B cell (primary cell): ENCODE measurements at regions not wholly inside any gene's neighbourhood (a gene's known extent, or its start where the extent isn't known, plus 50 kb on each side); places are given as distances from the start of the nearest gene placed in this dataset.

Experiments
- ATAC-seq: fragments of 200-7000 bp; cut with Tn5 transposase; one replicate; pipeline ENCODE4 v1.10.0; 2021; ENCODE audit warnings: low read depth, mild to moderate bottlenecking, moderate number of reproducible peaks, moderate library complexity
- CTCF ChIA-PET: fragments of 350-600 bp; sonication (Branson Sonifier 250); formaldehyde crosslinking; loops from one replicate; lab custom pipeline; 2021; ENCODE audit warnings: antibody characterized with exemption, inconsistent platforms; lab: Charles Lee
- POLR2A ChIA-PET: fragments of 350-600 bp; sonication (Branson Sonifier 250); formaldehyde crosslinking; loops from one replicate; lab custom pipeline; 2021; ENCODE audit warnings: antibody characterized with exemption; lab: Charles Lee
- DNase-seq: peaks from one replicate; pipeline ENCODE4 v3.0.0; 2013
- H2AFZ ChIP-seq: 2 replicates; pipeline ENCODE4 v1.6.1; 2012; ENCODE audit warnings: mild to moderate bottlenecking, low read depth, low read length; ENCODE audit not compliant: insufficient read depth, poor library complexity, severe bottlenecking
- H3K27ac ChIP-seq, 2 donors: 1 replicate in 1 of 2; 2 replicates in 1 of 2; pipeline ENCODE4 v1.5.1; 2012 to 2013; ENCODE audit warnings: low read length in 2 of 2, mild to moderate bottlenecking in 2 of 2, moderate library complexity in 1 of 2
- H3K27me3 ChIP-seq, 4 experiments: fragments of 200-600 bp in 1 of 4; sonication (generic) in 1 of 4; replicated peaks in 1 of 4; 1 replicate in 2 of 4; 2 replicates in 2 of 4; pipeline versions ENCODE4 v1.6.1 to v1.7.0; 2013 to 2016; ENCODE audit warnings: low read length in 3 of 4, mild to moderate bottlenecking in 2 of 4, mixed read lengths in 1 of 4, moderate library complexity in 1 of 4; ENCODE audit not compliant: insufficient read depth in 4 of 4, control insufficient read depth in 3 of 4; ENCODE audit errors: control extremely low read depth in 1 of 4
- H3K36me3 ChIP-seq, 2 experiments: replicated peaks in 1 of 2; 1 replicate in 1 of 2; 2 replicates in 1 of 2; pipeline versions ENCODE4 v1.6.1 to v1.7.1; 2013; ENCODE audit warnings: low read length in 1 of 2; ENCODE audit not compliant: insufficient read depth in 2 of 2, control insufficient read depth in 1 of 2; ENCODE audit errors: control extremely low read depth in 1 of 2, extremely low read depth in 1 of 2
- H3K4me1 ChIP-seq, 2 donors: fragments of 200-600 bp in 1 of 2; sonication (generic) in 1 of 2; 1 replicate in 1 of 2; 2 replicates in 1 of 2; pipeline versions ENCODE4 v1.5.1 to v1.6.1; 2013 to 2017; ENCODE audit warnings: low read length in 2 of 2; ENCODE audit not compliant: control insufficient read depth in 2 of 2, insufficient read depth in 2 of 2
- H3K4me2 ChIP-seq: replicated peaks from 2 replicates; pipeline ENCODE3; 2012; ENCODE audit warnings: mild to moderate bottlenecking, low read depth, low read length; ENCODE audit not compliant: poor library complexity, severe bottlenecking
- H3K4me3 ChIP-seq, 5 experiments: fragments of 200-600 bp in 1 of 5; sonication (generic) in 1 of 5; 1 replicate in 3 of 5; 2 replicates in 2 of 5; pipeline versions ENCODE4 v1.5.1 to v1.7.0; 2011 to 2016; ENCODE audit warnings: low read length in 4 of 5, mild to moderate bottlenecking in 4 of 5, low read depth in 2 of 5, control low read depth in 1 of 5, moderate library complexity in 1 of 5; ENCODE audit not compliant: insufficient read depth in 1 of 5; ENCODE audit errors: control extremely low read depth in 1 of 5, extremely low read depth in 1 of 5
- H3K79me2 ChIP-seq: fragments of 200-600 bp; sonication (generic); one replicate; pipeline ENCODE4 v1.6.0; 2016; ENCODE audit warnings: low read length; ENCODE audit not compliant: control insufficient read depth, insufficient read depth
- H3K9ac ChIP-seq: fragments of 200-600 bp; sonication (generic); 2 replicates; pipeline ENCODE4 v1.6.1; 2017; ENCODE audit warnings: mild to moderate bottlenecking, low read length, moderate library complexity
- H3K9me3 ChIP-seq, 3 donors: one replicate each; pipeline versions ENCODE4 v1.6.1 to v1.7.1; 2013; ENCODE audit warnings: low read length in 2 of 3; ENCODE audit not compliant: control insufficient read depth in 2 of 3, insufficient read depth in 1 of 3; ENCODE audit errors: control extremely low read depth in 1 of 3
- H4K20me1 ChIP-seq: 2 replicates; pipeline ENCODE4 v1.6.0; 2012; ENCODE audit warnings: mild to moderate bottlenecking, low read length; ENCODE audit not compliant: insufficient read depth, control insufficient read depth, poor library complexity, severe bottlenecking
- H3K27ac Mint-ChIP-seq: one replicate; pipeline ENCODE4 v1.8.0; 2021; ENCODE audit warnings: mixed read lengths
- H3K27me3 Mint-ChIP-seq: one replicate; pipeline ENCODE4 v1.8.0; 2021; ENCODE audit warnings: mixed read lengths
- H3K4me1 Mint-ChIP-seq: one replicate; pipeline ENCODE4 v1.8.0; 2021; ENCODE audit warnings: mixed read lengths
- H3K4me3 Mint-ChIP-seq: one replicate; pipeline ENCODE4 v1.8.0; 2021; ENCODE audit warnings: mixed read lengths
- H3K9me3 Mint-ChIP-seq: one replicate; pipeline ENCODE4 v1.8.0; 2022; ENCODE audit warnings: mixed read lengths; ENCODE audit not compliant: insufficient read depth
- CTCF ChIP-seq: fragments of 200-600 bp; IDR thresholded peaks from one replicate; pipeline ENCODE4 v1.8.0; 2022; ENCODE audit warnings: antibody characterized with exemption, mild to moderate bottlenecking
- EZH2 ChIP-seq: IDR thresholded peaks from 2 replicates; pipeline ENCODE4 v1.6.1; 2012; ENCODE audit warnings: borderline replicate concordance, low read depth, mild to moderate bottlenecking, moderate library complexity, low read length; ENCODE audit not compliant: insufficient read depth, poor library complexity, severe bottlenecking
- WGBS: methylation state at CpG from one replicate; pipeline ENCODE4 v1.1.5; 2013; ENCODE audit warnings: missing lambda C conversion rate; ENCODE audit not compliant: insufficient coverage; 5-methylcytosine and 5-hydroxymethylcytosine counted together
- intact Hi-C: fragments of 100-400 bp; cut with micrococcal nuclease; formaldehyde crosslinking; loops from one replicate; pipeline ENCODE4 v1.10.0; 2022

- Histone ChIP-seq H4K20me1 (no peaks in the 10 kb centered on the region), H3K9ac (no peak overlapping the region), H3K4me3 (no peak overlapping the region), H3K27ac (no peak overlapping the region), H3K9me3 (no peaks in the 10 kb centered on the region), H3K4me2 (no peak overlapping the region), H2AFZ (no peak overlapping the region), H3K79me2 (no peaks in the 10 kb centered on the region), H3K27me3 (no peaks in the 10 kb centered on the region), H3K4me1 (no peaks in the 10 kb centered on the region), H3K36me3 (no peaks in the 10 kb centered on the region)
- Mint-ChIP-seq H3K4me3 (no peak overlapping the region), H3K9me3 (peaks cover 5% of the 10 kb centered on the region), H3K27me3 (no peaks in the 10 kb centered on the region), H3K27ac (no peak overlapping the region), H3K4me1 (no peaks in the 10 kb centered on the region)
- DNase-seq (no peak), ATAC-seq (no peak)
- intact Hi-C loops, result no loop called here
- POLR2A ChIA-PET, result no interaction called here
- CTCF ChIA-PET, result no interaction called here
- TF ChIP-seq CTCF (no peak), EZH2 (no peak)
- no CpG with 5 or more reads among the region's 2 CpGs for WGBS
Observed at GRCh38 chr7:15954671-15955354, 268.3 kb upstream of the MEOX2 start.

GRCh38 chr7:15950299-15950698, 263.8 kb upstream of the MEOX2 start:
- no CpG with 5 or more reads among the region's 3 CpGs for WGBS
- intact Hi-C loops, result no loop called here

More at GRCh38 chr7:15950299-15950698, 263.8 kb upstream of the MEOX2 start:
- Histone ChIP-seq H3K4me3 (no peak overlapping the region), H3K27me3 (no peaks in the 10 kb centered on the region), H3K4me2 (no peak overlapping the region), H3K9ac (no peak overlapping the region), H3K4me1 (no peaks in the 10 kb centered on the region), H4K20me1 (no peaks in the 10 kb centered on the region), H3K36me3 (no peaks in the 10 kb centered on the region), H2AFZ (no peak overlapping the region), H3K27ac (no peak overlapping the region), H3K79me2 (no peaks in the 10 kb centered on the region), H3K9me3 (no peaks in the 10 kb centered on the region)
- POLR2A ChIA-PET, result no interaction called here
- TF ChIP-seq EZH2 (no peak), CTCF (no peak)
- no peak for DNase-seq
- ATAC-seq, result no peak
- Mint-ChIP-seq H3K27me3 (no peaks in the 10 kb centered on the region), H3K4me3 (no peak overlapping the region), H3K9me3 (no peaks in the 10 kb centered on the region), H3K27ac (no peak overlapping the region), H3K4me1 (no peaks in the 10 kb centered on the region)
- CTCF ChIA-PET, result no interaction called here
